ENCODE measurements at regions not wholly inside any gene's neighbourhood (a gene's known extent, or its start where the extent isn't known, plus 50 kb on each side); places are given as distances from the start of the nearest gene placed in this dataset.
"Not testable (repeated sequence)": the region's sequence is repeated elsewhere in the genome, so short reads cannot be mapped to it uniquely, and the experiment has no call there.

DNA sequence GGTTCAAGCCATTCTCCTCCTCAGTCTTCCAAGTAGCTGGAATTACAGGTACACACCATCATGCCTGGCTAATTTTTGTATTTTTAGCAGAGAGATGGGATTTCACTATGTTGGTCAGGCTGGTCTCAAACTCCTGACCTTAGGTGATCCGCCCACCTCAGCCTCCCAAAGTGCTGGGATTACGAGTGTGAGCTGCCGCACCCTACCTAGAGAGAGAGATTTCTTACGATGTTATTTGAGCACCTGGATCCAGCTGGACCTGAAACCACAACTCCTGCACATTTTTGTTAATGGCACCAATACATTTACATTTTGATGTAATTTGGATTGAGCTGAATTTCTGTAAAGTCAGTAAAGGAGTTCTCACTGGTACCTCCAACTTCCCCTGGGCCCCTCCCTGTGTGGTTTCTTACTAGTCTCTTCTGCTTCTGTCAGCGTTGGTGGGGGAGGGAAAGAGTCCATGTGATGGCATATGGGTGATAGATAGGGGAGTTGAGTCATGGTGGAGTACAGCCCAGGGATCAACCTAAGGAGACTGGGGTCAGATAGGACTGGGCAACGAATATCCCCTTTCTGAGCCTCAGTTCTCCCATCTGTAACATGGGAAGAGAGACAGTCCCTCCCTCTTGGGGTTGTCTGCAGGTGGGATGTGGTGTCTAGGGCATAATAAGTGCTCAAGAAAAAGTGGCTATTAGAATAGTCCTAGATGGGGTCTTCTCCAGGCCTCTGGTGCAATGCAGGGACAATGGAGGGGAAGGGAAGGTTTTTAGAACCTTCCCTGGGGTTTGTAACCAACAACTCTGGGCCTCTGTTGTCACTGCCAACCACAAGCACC, 83.3 kb upstream of the MED13L start:
- peak in 1 of 2 donors; percentile 31 for DNase-seq (ENCODE audit: extremely low read depth in 1 of 2, low read depth in 1 of 2)

DNA sequence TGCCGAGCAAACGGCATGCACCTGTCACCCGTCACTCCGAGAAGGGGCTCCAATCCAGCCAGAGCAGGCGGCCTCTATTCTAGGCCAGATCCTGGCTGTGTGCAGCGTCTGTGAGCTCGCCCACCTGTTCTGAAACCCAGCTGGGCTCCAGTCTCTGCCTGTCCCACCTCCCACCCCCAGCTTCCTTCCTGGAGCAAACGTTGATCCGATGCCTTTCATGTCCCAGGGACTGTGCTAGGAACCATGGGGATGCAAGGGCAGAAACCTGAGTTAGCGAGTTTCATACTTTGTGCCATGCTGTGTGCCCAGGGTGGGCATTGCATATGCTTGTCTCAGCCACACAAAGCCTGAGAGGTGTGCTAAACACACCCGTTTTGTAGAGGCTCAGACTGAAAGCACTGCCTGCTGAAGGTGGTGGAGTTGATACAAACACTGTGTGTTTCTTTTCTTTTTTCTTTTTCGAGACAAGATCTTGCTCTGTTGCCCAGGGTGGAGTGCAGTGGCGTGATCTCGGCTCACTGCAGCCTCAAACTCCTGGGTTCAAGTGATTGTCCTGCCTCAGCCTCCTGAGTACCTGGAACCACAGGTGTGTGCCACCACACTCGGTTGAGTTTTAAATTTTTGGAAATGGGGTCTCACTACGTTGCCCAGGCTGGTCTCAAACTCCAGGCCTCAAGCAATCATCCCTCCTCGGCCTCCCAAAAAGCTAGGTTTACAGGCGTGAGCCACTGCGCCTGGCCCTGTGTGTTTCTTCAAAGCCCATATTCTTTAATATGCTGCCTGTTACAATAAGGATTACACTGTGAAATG, 84.1 kb upstream of the MED13L start:
- no peak for DNase-seq (ENCODE audit: extremely low read depth in 1 of 2, low read depth in 1 of 2)

DNA sequence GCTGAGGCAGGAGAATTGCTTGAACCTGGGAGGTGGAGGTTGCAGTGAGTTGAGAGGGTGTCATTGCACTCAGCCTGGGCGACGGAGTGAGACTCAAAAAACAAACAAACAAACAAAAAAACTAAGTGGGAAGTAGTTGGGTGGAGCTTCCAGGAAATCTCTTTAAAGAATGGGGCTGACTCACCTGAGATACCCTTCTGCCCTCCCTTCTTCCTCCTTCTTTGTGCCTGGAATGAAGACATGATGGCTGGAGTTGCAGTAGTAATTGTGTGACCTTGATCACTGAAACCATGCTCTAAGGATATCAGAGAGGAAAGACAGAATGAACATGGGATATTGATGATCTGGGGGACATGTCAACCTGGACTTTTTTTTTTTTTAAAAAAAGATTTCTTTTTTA, 87.6 kb upstream of the MED13L start:
- DNase-seq (ENCODE audit: extremely low read depth in 1 of 2, low read depth in 1 of 2) = no peak

DNA sequence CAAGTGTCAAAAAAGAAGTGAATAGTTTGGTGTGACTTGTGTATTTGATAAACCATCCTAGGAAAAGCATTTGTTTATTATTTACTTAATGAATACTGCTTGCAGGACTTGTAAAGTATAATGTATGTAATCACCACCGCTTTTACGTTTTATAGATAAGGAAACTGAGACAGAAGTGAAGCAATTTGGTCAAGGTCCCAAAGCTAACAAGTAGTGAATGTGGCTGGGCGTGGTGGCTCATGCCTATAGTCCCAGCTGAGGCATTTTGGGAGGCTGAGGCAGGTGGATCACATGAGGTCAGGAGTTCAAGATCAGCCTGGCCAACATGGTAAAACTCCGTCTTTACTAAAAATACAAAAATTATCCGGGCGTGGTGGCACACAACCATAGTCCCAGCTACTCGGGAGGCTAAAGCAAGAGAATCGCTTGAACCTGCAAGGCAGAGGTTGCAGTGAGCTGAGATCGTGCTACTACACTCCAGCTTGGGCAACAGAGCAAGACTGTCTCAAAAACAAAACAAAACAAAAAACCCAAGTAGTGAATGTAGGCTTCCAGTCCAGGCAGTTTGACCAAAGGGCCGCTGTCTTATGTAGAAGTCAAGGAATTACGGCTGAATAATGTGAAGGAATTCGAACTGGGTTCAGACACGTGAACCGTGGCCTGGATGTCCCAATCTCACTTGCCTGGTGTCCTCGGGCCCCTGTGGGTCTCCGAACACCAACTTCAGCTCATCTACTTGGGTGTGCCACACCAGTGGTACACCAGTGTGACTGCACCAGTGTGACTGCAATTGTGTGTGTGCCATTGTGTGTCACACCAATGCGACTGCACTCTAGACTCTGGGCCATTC, 88.3 kb upstream of the MED13L start:
- DNase-seq (ENCODE audit: extremely low read depth in 1 of 2, low read depth in 1 of 2) = no peak

DNA sequence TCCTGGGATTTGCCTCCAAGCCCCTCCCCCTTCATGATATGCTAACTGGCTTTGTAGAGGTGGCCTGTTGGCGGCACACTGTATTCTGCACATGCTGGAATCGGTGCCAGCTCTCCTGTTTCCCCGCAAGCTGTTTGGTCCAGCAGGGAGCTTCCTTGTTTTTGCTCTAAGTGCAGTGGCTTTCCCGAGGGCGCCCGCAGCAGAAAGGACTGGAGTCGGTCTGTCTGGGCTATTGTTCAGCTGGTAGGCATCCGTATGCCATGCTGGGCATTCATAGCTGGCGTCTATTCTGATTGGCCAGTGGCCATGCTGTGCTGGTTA, 88.9 kb upstream of the MED13L start:
- DNase-seq (ENCODE audit: extremely low read depth in 1 of 2, low read depth in 1 of 2) = no peak

DNA sequence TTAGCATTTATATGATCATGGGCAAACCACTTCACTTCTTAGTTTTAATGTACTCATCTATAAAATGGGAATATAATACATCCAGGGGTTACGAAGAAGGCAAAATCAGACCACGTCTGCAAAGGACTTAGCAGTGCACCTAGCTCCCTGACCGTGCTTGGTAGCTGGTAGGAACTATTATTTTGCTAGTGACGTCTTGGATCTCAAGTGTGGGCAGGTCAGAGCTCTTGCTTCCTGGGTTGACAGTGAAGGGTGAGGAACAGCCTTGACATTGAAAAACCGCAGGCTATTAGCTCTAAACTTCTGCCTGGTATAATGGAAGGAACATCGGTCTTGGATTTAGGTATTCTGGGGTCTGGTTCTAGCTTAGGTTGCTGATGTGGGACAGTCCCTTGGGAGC, 89.3 kb upstream of the MED13L start:
- no peak for DNase-seq (ENCODE audit: extremely low read depth in 1 of 2, low read depth in 1 of 2)

DNA sequence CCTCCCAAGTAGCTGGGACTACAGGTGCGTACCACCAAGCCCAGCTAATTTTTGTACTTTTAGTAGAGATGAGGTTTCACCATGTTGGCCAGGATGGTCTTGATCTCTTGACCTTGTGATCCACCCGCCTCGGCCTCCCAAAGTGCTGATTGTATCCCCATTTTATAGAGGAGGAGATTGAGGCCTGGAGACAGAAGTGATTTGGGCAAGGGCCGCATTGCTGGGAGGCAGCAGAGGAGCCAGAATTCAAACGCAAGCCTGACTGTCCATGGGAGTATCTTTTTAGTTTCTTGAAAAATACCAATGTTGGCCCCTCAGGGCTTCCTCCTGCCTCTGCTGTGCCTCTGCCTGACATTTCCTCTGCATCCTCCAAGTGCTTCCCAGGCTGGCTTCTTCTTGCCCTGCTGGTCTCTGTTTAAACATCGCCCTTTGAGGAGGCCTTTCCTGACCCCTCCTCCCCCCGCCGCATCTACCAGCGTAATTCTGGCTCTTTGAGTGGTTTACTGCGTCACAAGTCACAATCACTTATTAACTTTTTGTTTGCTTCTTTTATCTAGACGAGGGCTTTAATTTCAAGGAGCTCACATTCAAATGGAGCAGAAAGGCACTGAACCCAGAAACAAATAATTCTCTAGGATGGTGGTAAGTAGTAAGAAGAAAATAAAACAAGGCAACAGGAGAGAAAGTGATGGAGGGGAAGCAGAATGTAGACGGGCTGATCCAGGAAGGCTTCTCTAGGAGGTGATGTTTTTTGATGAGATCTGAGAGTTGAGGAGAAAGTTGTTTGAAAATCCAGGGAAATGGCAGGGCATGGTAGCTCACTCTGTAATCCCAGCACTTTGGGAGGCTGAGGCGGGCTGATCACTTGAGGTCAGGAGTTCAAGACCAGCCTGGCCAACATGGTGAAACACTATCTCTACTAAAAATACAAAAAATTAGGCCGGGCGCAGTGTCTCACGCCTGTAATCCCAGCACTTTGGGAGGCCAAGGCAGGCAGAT, 91.0 kb upstream of the MED13L start:
- no peak for DNase-seq (ENCODE audit: extremely low read depth in 1 of 2, low read depth in 1 of 2)

DNA sequence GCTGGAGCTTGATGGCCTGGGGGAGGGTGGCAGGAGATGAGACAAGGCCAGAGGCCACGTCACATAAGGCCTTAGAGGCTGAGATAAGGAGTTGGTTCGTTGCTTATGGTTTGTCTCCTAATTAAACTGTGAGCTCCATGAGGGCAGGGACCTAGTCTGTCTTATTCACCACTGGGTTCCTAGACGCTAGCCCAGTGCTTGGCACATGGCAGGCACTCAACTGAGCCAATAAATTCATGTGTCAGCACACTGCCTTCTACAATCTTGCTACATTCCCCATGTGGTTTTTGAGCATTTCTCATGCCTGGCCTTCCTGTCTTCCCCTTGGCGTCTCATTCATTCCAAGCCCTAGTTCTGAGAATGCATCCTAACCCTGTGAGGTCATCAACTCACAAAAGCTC, 92.5 kb upstream of the MED13L start:
- no peak for DNase-seq (ENCODE audit: extremely low read depth in 1 of 2, low read depth in 1 of 2)

- DNase-seq (ENCODE audit: extremely low read depth in 1 of 2, low read depth in 1 of 2) = no peak
These were observed 93.5 kb upstream of the MED13L start for GRCh38 chr12:116370886-116371580.

DNA sequence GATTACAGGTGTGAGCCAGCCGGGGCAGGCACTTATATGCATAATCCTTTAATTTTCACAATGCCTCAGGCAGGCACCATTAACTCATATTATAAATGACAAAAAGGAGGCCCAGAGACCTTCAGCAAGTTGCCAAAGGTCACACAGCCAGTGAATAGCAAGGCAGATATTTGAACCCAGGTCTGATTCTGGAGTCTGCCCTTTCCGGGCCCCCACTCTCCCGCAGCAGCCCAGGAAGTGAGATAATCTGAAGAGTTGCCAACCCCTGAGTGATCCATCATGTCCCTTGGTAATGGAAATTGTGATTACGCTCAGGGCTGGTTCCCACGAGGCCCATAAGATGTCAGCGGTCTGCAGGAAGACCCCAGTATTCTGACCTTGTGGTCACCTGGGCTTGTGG, 95.3 kb upstream of the MED13L start:
- no peak for DNase-seq (ENCODE audit: extremely low read depth in 1 of 2, low read depth in 1 of 2)

DNA sequence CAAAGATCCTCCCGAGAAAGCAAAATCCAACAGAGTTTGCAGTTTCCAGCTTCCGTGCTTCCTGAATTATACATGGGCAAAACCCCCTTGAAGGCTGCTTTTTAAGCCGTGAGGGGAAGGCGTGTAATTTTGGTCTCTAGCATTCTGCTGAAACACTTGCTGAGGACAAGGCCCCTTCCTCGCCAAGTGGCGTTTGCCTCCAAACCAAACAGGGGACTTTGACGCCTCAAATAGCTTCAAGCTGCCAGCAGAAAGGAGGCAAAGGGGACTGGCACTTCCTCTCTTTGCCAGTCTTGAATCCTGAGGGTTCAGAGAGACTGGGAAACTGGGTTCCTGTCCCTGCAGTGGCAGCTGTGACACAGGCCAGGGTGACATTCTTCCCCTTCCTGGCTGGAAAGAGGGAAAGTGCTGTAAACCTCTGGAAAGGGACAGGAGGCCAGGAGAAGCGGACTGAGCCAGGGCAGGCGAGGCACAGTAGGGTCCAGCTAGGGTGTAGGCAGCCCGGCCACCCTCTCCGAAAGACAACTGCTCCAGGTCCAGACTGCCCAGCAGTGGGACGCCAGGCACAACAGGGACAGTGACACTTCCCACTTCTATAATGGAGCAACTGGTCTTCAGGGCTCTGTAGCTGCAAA, 96.2 kb upstream of the MED13L start:
- DNase-seq (ENCODE audit: extremely low read depth in 1 of 2, low read depth in 1 of 2) = no peak

DNA sequence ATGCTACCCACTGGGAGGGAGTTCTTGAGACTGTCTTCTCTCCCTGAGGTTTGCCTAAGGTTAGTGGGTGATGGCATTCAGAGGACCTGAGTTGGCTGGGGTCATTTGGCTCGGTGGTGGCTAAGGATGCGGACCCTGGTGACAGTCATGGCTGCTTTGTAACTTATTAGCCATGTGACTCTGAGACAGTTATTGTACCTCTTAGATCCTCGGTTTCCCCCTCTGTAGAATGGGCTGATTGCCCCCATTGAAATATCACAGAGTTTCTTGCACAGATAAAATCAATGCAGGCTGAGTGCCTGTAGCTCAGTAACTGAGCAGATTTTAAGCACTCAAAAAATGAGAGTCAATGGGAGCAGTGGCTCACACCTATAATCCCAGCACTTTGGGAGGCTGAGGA, 96.7 kb upstream of the MED13L start:
- DNase-seq (ENCODE audit: extremely low read depth in 1 of 2, low read depth in 1 of 2) = no peak

- DNase-seq (ENCODE audit: extremely low read depth in 1 of 2, low read depth in 1 of 2) = no peak
These were observed 97.9 kb upstream of the MED13L start for GRCh38 chr12:116375278-116375842.

- DNase-seq (ENCODE audit: extremely low read depth in 1 of 2, low read depth in 1 of 2) = no peak
These were observed 99.1 kb upstream of the MED13L start for GRCh38 chr12:116376354-116377193.

- DNase-seq (ENCODE audit: extremely low read depth in 1 of 2, low read depth in 1 of 2) = not testable (repeated sequence)
These were observed 99.7 kb upstream of the MED13L start for GRCh38 chr12:116377194-116377571.

GRCh38 chr12:116378002-116378401, 100.5 kb upstream of the MED13L start:
- no peak for DNase-seq (ENCODE audit: extremely low read depth in 1 of 2, low read depth in 1 of 2)

DNA sequence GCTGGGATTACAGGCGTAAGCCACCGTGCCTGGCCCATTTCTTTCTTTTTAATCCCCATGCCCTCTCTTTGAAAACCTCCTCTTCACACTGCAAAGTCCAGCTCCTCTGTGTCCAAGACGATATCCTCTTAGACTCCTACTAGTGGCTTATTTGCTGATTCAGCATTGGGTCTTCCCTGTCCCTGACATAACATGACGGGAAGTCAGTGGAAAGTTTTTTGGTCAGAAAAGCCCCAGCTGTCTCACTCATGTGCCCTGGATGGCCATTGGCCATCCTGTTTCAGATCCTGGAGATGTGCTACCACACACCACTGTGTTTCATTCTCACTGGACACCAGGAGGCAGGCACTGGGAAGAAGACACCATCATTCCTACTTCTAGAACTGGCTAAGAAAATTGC, 102.6 kb upstream of the MED13L start:
- no peak for DNase-seq (ENCODE audit: extremely low read depth in 1 of 2, low read depth in 1 of 2)

DNA sequence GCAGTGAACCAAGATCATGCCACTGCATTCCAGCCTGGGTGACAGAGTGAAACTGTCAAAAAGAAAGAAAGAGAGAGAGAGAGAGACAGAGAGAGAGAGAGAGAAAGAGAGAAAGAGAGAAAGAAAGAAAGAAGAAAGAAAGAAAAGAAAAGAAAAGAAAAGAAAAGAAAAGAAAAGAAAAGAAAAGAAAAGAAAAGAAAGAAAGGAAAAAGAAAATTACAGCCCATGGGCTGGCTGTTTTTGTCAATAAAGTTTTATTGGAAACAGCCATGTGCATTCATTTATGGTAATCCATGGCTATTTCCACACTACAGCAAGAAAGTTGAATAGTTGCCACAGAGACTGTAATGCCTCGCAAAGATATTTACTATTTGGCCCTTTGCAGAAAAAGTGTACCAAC, 103.2 kb upstream of the MED13L start:
- DNase-seq (ENCODE audit: extremely low read depth in 1 of 2, low read depth in 1 of 2) = not testable (repeated sequence)
